Activated CD4-positive, CD25-positive, alpha-beta regulatory T cell treated with anti-CD3 and anti-CD28 coated beads, Interleukin-2, amount 50 U/mL, for 24 hours (primary cell): ENCODE measurements at regions not wholly inside any gene's neighbourhood (a gene's known extent, or its start where the extent isn't known, plus 50 kb on each side); places are given as distances from the start of the nearest gene placed in this dataset.
"Not testable (repeated sequence)": the region's sequence is repeated elsewhere in the genome, so short reads cannot be mapped to it uniquely, and the experiment has no call there.

ENCODE experiments used
- ATAC-seq, 2 donors: fragments of 150-1000 bp; cut with Tn5 transposase; one replicate each; pipeline ENCODE4 v1.10.0; 2021; ENCODE audit warnings: mild to moderate bottlenecking in 1 of 2, moderate library complexity in 1 of 2

GRCh38 chrX:115840729-115841409, 279.9 kb downstream of the PLS3 start:
- ATAC-seq: not testable (repeated sequence)

GRCh38 chrX:115850986-115851385, 290.0 kb downstream of the PLS3 start:
- not testable (repeated sequence) for ATAC-seq

GRCh38 chrX:115853260-115853659, 292.3 kb downstream of the PLS3 start:
- ATAC-seq: not testable (repeated sequence)

- ATAC-seq: not testable (repeated sequence)
Observed at GRCh38 chrX:115881170-115881569, 289.4 kb upstream of the AGTR2 start.

- ATAC-seq: not testable (repeated sequence)
Observed at GRCh38 chrX:115884121-115884520, 286.4 kb upstream of the AGTR2 start.

- ATAC-seq: not testable (repeated sequence)
Observed at GRCh38 chrX:115888041-115888440, 282.5 kb upstream of the AGTR2 start.

GRCh38 chrX:115888519-115888918, 282.0 kb upstream of the AGTR2 start:
- ATAC-seq: not testable (repeated sequence)

- ATAC-seq: no peak
Observed at GRCh38 chrX:115889121-115889890, 281.2 kb upstream of the AGTR2 start.

- no peak for ATAC-seq
Observed at GRCh38 chrX:115892056-115892708, 278.4 kb upstream of the AGTR2 start.

GRCh38 chrX:115892787-115893671, 277.5 kb upstream of the AGTR2 start:
- no peak for ATAC-seq

- no peak for ATAC-seq
Observed at GRCh38 chrX:115894087-115894486, 276.5 kb upstream of the AGTR2 start.

GRCh38 chrX:115895678-115896329, 274.7 kb upstream of the AGTR2 start:
- ATAC-seq: no peak

- no peak for ATAC-seq
Observed at GRCh38 chrX:115896362-115896761, 274.2 kb upstream of the AGTR2 start.

GRCh38 chrX:115897956-115898355, 272.6 kb upstream of the AGTR2 start:
- ATAC-seq: no peak

- ATAC-seq: no peak
Observed at GRCh38 chrX:115898382-115899001, 272.1 kb upstream of the AGTR2 start.

- no peak for ATAC-seq
Observed at GRCh38 chrX:115900425-115900824, 270.1 kb upstream of the AGTR2 start.

- no peak for ATAC-seq
Observed at GRCh38 chrX:115901241-115901640, 269.3 kb upstream of the AGTR2 start.

- no peak for ATAC-seq
Observed at GRCh38 chrX:115902995-115903394, 267.5 kb upstream of the AGTR2 start.

- ATAC-seq: no peak
Observed at GRCh38 chrX:115906276-115906675, 264.3 kb upstream of the AGTR2 start.

- ATAC-seq: no peak
Observed at GRCh38 chrX:115906881-115907280, 263.7 kb upstream of the AGTR2 start.

- ATAC-seq: no peak
Observed at GRCh38 chrX:115909017-115909416, 261.5 kb upstream of the AGTR2 start.

- no peak for ATAC-seq
Observed at GRCh38 chrX:115911967-115912366, 258.6 kb upstream of the AGTR2 start.
